ENCODE measurements at regions not wholly inside any gene's neighbourhood (a gene's known extent, or its start where the extent isn't known, plus 50 kb on each side); places are given as distances from the start of the nearest gene placed in this dataset.
A peak's percentile ranks its signal among the peaks of the same experiment; 100 is the strongest.

- FAIRE-seq (no peak), DNase-seq (ENCODE audit: low read depth, low spot score) (no peak), ATAC-seq (peak; percentile 7; the same call in 1 of the 3 replicates)
- intact Hi-C loops (cut with micrococcal nuclease; ENCODE audit: unreplicated experiment) (loop anchor here (10.0 kb wide), 2 partner anchors 444 to 644 kb away; no protein-coding TSS in a partner anchor), in situ Hi-C loops (cut with MboI) (no loop called here)
- H3K79me2 ChIP-seq (ENCODE audit: control insufficient read depth, insufficient read depth, low read length), result no peaks in the 10 kb centered on the region
- no peak overlapping the region for H3K4me2 ChIP-seq (ENCODE audit: control insufficient read depth, insufficient read depth)
- no peaks in the 10 kb centered on the region; the same call in 2 of the 3 replicates for H3K9me3 ChIP-seq (replicated peaks; ENCODE audit: control insufficient read depth, insufficient read depth, low read length)
- H3K4me3 ChIP-seq, result no peak overlapping the region
- POLR2A ChIA-PET, result interaction anchor here (0.6 kb wide), 1 partner anchor 549 kb away, joined by 3 read pairs; no protein-coding TSS in a partner anchor
- CTCF ChIA-PET, result interaction anchor here (0.6 to 1.1 kb wide), 4 partner anchors 26 to 387 kb away, joined by 3 to 4 read pairs (median 3); no protein-coding TSS in a partner anchor
- H3K27ac ChIP-seq (ENCODE audit: control insufficient read depth, insufficient read depth), result no peak overlapping the region
- BruUV-seq (replicated peaks), result no TSS peak
- no peaks in the 10 kb centered on the region for H3K27me3 ChIP-seq (replicated peaks in 1 of 2; ENCODE audit: control insufficient read depth in 2 of 2, insufficient read depth in 2 of 2, low read length in 1 of 2)
- no peak overlapping the region for H3K9ac ChIP-seq (ENCODE audit: control insufficient read depth, insufficient read depth, low read length)
- no peaks in the 10 kb centered on the region for H4K20me1 ChIP-seq (ENCODE audit: control insufficient read depth, insufficient read depth)
- H3K36me3 ChIP-seq (ENCODE audit: control insufficient read depth in 2 of 2, insufficient read depth in 2 of 2, low read length in 1 of 2), result no peaks in the 10 kb centered on the region
- H2AFZ ChIP-seq (ENCODE audit: control insufficient read depth, low read depth, low read length), result no peak overlapping the region
- 0% methylated on average over 2 of the region's 4 CpGs for WGBS (ENCODE audit: insufficient coverage, insufficient replicate concordance, low lambda C conversion rate, missing lambda C conversion rate)
- H3K4me1 ChIP-seq (ENCODE audit: control insufficient read depth, insufficient read depth, low read length), result peaks cover 4% of the 10 kb centered on the region
- RAD21 ChIA-PET (ENCODE audit: unreplicated experiment), result interaction anchor here (3.8 to 4.9 kb wide), 3 partner anchors 28 to 238 kb away, joined by 24 to 32 read pairs (median 29); no protein-coding TSS in a partner anchor
- TF ChIP-seq RAD51 (IDR thresholded peaks at IDR 0.05) (peak; percentile 53; the same call in 1 of the 2 replicates), ZNF384 (IDR thresholded peaks at IDR 0.05; ENCODE audit: borderline replicate concordance, low read depth, low read length) (peak; percentile 38; the same call in 1 of the 2 replicates), IKZF1 (conservative IDR thresholded peaks at IDR 0.05) (no peak)
- SMC1A ChIA-PET (ENCODE audit: uncharacterized antibody, unreplicated experiment), result interaction anchor here (0.6 to 1.8 kb wide), 4 partner anchors 23 to 550 kb away, joined by 3 to 11 read pairs (median 6); no protein-coding TSS in a partner anchor
Measured at GRCh38 chr13:79810669-79811068, 329.7 kb downstream of the NDFIP2 start.

DNA sequence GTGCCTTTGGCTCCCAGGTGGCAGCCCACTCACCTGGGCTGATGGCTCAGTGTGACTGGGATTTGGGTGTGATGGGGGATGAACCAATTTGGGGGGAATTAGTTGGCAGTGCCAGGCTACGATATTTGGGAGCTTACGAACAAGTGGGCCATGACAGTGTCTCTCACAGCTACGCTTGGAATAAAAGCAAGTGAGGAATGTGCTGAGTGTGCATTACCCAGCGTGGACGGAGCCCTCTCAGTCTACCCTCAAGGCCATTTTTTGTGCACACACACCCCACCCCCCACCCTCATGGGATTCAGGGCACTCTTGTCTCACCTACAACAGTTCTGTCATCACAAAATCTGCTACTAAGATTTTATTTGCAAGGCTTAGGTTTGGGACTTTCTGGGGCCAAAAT, 329.1 kb downstream of the NDFIP2 start:
- Histone ChIP-seq H3K27ac (ENCODE audit: control insufficient read depth, insufficient read depth) (no peak overlapping the region), H3K9me3 (replicated peaks; ENCODE audit: control insufficient read depth, insufficient read depth, low read length) (no peaks in the 10 kb centered on the region; the same call in 2 of the 3 replicates), H3K36me3 (ENCODE audit: control insufficient read depth in 2 of 2, insufficient read depth in 2 of 2, low read length in 1 of 2) (no peaks in the 10 kb centered on the region), H2AFZ (ENCODE audit: control insufficient read depth, low read depth, low read length) (no peak overlapping the region), H3K9ac (ENCODE audit: control insufficient read depth, insufficient read depth, low read length) (no peak overlapping the region), H3K27me3 (replicated peaks in 1 of 2; ENCODE audit: control insufficient read depth in 2 of 2, insufficient read depth in 2 of 2, low read length in 1 of 2) (no peaks in the 10 kb centered on the region), H3K4me3 (no peak overlapping the region), H4K20me1 (ENCODE audit: control insufficient read depth, insufficient read depth) (no peaks in the 10 kb centered on the region), H3K4me2 (ENCODE audit: control insufficient read depth, insufficient read depth) (no peak overlapping the region), H3K4me1 (ENCODE audit: control insufficient read depth, insufficient read depth, low read length) (peaks cover 4% of the 10 kb centered on the region), H3K79me2 (ENCODE audit: control insufficient read depth, insufficient read depth, low read length) (no peaks in the 10 kb centered on the region)
- ChIA-PET SMC1A (ENCODE audit: uncharacterized antibody, unreplicated experiment) (interaction anchor here (0.6 to 1.0 kb wide), 2 partner anchors 58 to 467 kb away, joined by 3 read pairs; no protein-coding TSS in a partner anchor), CTCF (interaction anchor here (0.6 to 0.7 kb wide), 3 partner anchors 45 to 386 kb away, joined by 3 to 4 read pairs (median 3); no protein-coding TSS in a partner anchor), RAD21 (ENCODE audit: unreplicated experiment) (interaction anchor here (3.8 to 4.9 kb wide), 2 partner anchors 27 to 31 kb away, joined by 29 to 32 read pairs; no protein-coding TSS in a partner anchor), POLR2A (no interaction called here)
- ATAC-seq (no peak), FAIRE-seq (no peak), DNase-seq (ENCODE audit: low read depth, low spot score) (no peak)
- 34% methylated on average over 5 of the region's 5 CpGs for WGBS (ENCODE audit: insufficient coverage, insufficient replicate concordance, low lambda C conversion rate, missing lambda C conversion rate)
- intact Hi-C loops (cut with micrococcal nuclease; ENCODE audit: unreplicated experiment), result loop anchor here (10.0 kb wide), 2 partner anchors 445 to 645 kb away; no protein-coding TSS in a partner anchor
- in situ Hi-C loops (cut with MboI), result no loop called here
- no TSS peak for BruUV-seq (replicated peaks)
- TF ChIP-seq RUNX3 (IDR thresholded peaks at IDR 0.05; ENCODE audit: low read length) (no peak), BMI1 (IDR thresholded peaks at IDR 0.05; ENCODE audit: borderline replicate concordance) (no peak), ETV6 (conservative IDR thresholded peaks at IDR 0.05 in 1 of 2, IDR thresholded peaks at IDR 0.05 in 1 of 2; ENCODE audit: borderline replicate concordance in 1 of 2, low read depth in 1 of 2) (no peak), SIN3A (IDR thresholded peaks at IDR 0.05; ENCODE audit: low read depth, low read length) (no peak)
- TF ChIP-seq, protein P1, sequence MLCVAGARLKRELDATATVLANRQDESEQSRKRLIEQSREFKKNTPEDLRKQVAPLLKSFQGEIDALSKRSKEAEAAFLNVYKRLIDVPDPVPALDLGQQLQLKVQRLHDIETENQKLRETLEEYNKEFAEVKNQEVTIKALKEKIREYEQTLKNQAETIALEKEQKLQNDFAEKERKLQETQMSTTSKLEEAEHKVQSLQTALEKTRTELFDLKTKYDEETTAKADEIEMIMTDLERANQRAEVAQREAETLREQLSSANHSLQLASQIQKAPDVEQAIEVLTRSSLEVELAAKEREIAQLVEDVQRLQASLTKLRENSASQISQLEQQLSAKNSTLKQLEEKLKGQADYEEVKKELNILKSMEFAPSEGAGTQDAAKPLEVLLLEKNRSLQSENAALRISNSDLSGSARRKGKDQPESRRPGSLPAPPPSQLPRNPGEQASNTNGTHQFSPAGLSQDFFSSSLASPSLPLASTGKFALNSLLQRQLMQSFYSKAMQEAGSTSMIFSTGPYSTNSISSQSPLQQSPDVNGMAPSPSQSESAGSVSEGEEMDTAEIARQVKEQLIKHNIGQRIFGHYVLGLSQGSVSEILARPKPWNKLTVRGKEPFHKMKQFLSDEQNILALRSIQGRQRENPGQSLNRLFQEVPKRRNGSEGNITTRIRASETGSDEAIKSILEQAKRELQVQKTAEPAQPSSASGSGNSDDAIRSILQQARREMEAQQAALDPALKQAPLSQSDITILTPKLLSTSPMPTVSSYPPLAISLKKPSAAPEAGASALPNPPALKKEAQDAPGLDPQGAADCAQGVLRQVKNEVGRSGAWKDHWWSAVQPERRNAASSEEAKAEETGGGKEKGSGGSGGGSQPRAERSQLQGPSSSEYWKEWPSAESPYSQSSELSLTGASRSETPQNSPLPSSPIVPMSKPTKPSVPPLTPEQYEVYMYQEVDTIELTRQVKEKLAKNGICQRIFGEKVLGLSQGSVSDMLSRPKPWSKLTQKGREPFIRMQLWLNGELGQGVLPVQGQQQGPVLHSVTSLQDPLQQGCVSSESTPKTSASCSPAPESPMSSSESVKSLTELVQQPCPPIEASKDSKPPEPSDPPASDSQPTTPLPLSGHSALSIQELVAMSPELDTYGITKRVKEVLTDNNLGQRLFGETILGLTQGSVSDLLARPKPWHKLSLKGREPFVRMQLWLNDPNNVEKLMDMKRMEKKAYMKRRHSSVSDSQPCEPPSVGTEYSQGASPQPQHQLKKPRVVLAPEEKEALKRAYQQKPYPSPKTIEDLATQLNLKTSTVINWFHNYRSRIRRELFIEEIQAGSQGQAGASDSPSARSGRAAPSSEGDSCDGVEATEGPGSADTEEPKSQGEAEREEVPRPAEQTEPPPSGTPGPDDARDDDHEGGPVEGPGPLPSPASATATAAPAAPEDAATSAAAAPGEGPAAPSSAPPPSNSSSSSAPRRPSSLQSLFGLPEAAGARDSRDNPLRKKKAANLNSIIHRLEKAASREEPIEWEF (IDR thresholded peaks at IDR 0.05; ENCODE audit: insufficient replicate concordance, low read depth, low read length), result no peak
- TF ChIP-seq, protein P2, sequence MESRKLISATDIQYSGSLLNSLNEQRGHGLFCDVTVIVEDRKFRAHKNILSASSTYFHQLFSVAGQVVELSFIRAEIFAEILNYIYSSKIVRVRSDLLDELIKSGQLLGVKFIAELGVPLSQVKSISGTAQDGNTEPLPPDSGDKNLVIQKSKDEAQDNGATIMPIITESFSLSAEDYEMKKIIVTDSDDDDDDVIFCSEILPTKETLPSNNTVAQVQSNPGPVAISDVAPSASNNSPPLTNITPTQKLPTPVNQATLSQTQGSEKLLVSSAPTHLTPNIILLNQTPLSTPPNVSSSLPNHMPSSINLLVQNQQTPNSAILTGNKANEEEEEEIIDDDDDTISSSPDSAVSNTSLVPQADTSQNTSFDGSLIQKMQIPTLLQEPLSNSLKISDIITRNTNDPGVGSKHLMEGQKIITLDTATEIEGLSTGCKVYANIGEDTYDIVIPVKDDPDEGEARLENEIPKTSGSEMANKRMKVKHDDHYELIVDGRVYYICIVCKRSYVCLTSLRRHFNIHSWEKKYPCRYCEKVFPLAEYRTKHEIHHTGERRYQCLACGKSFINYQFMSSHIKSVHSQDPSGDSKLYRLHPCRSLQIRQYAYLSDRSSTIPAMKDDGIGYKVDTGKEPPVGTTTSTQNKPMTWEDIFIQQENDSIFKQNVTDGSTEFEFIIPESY (IDR thresholded peaks at IDR 0.05), result no peak

Data from GM12878 (cell line).